HUES6 (cell line): ENCODE measurements at regions not wholly inside any gene's neighbourhood (a gene's known extent, or its start where the extent isn't known, plus 50 kb on each side); places are given as distances from the start of the nearest gene placed in this dataset.

Source experiments
- H3K27ac ChIP-seq: 2 replicates; pipeline ENCODE4 v1.7.0; 2013; ENCODE audit warnings: low read depth, mild to moderate bottlenecking, low read length, inconsistent platforms
- H3K27me3 ChIP-seq: 2 replicates; pipeline ENCODE4 v1.6.1; 2013; ENCODE audit warnings: low read length; ENCODE audit not compliant: control insufficient read depth, insufficient read depth
- H3K36me3 ChIP-seq: 2 replicates; pipeline ENCODE4 v1.6.1; 2013; ENCODE audit warnings: low read length; ENCODE audit not compliant: control insufficient read depth, insufficient read depth
- H3K4me1 ChIP-seq: 2 replicates; pipeline ENCODE4 v1.6.1; 2013; ENCODE audit warnings: low read length; ENCODE audit not compliant: control insufficient read depth, insufficient read depth
- H3K4me3 ChIP-seq: 2 replicates; pipeline ENCODE4 v1.5.1; 2013; ENCODE audit warnings: low read depth, low read length
- H3K9ac ChIP-seq: one replicate; pipeline ENCODE4 v1.6.1; 2013; ENCODE audit warnings: mild to moderate bottlenecking, low read length
- H3K9me3 ChIP-seq: 2 replicates; pipeline ENCODE4 v1.6.1; 2013; ENCODE audit warnings: low read depth, low read length; ENCODE audit not compliant: control insufficient read depth, insufficient read depth

DNA sequence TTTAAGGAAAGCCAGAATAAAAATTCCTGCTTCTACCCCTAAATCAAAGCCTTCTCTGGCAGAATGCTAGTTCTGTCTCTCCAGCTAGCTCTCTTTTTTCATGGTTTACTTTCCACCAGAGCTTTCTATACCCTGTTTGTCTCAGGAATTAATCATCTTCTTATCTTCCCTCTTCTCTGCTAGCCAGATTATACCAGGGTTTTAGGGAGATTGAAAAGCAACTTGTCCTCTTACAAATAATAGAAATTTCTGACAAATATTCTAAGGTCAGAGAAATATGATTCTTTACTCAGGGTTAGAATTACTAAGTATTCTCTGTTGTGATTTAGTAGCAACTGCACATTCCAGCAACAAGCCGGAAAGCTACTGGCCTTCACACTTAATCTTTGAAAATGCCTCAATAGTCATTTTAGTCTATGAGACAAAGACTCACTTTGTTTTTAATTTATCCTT, 166.4 kb downstream of the TANC2 start:
- Histone ChIP-seq H3K27me3 (no peaks in the 10 kb centered on the region), H3K27ac (no peak overlapping the region), H3K9ac (no peak overlapping the region), H3K9me3 (no peaks in the 10 kb centered on the region), H3K36me3 (no peaks in the 10 kb centered on the region), H3K4me1 (peaks cover 11% of the 10 kb centered on the region; the same call in 1 of the 2 replicates), H3K4me3 (no peak overlapping the region)

DNA sequence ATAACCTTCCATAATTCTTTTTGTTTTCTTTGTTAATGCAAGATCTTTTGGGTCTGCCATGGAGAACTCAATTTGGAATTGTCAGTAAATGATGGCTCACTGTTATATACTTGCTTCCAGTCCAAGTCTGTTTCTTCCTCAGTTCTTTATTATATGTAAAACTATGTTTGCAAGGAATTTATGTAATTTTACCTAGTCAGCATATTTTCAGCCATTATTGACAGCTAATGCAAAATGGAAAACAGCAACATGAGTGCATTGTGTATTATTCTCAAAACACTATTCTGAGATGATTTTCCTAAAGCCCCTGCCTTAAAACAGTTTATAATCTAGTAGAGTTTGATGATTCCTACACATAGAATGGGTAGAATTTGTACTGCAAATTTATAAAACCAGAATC, 167.5 kb downstream of the TANC2 start:
- Histone ChIP-seq H3K4me1 (peaks cover 19% of the 10 kb centered on the region; the same call in 1 of the 2 replicates), H3K4me3 (no peak overlapping the region), H3K9me3 (no peaks in the 10 kb centered on the region)

DNA sequence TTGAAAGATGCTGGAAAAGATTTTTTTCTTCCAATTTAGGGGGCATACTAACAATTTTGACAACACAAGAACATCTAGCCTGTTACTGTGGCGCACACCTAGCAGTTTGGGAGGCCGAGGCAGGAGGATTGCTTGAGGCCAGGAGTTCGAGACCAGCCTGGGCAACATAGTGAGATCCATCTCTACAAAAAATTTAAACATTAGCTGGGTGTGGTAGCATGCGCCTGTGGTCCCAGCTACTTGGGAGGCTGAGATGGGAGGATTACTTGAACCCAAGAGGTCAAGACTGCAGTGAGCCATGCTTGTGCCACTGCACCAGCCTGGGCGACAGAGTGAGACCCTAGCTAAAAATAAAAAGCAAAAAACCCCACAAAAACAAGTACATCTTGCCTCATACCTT, 168.8 kb downstream of the TANC2 start:
- no peaks in the 10 kb centered on the region for H3K9me3 ChIP-seq
- H3K4me3 ChIP-seq: no peak overlapping the region
- no peaks in the 10 kb centered on the region for H3K36me3 ChIP-seq
- H3K4me1 ChIP-seq: peaks cover 20% of the 10 kb centered on the region; the same call in 1 of the 2 replicates
- H3K27ac ChIP-seq: no peak overlapping the region
- H3K27me3 ChIP-seq: no peaks in the 10 kb centered on the region
- H3K9ac ChIP-seq: no peak overlapping the region

More for the DNA sequence above, 167.5 kb downstream of the TANC2 start:
- Histone ChIP-seq H3K27ac (no peak overlapping the region), H3K27me3 (no peaks in the 10 kb centered on the region), H3K36me3 (no peaks in the 10 kb centered on the region), H3K9ac (no peak overlapping the region)

DNA sequence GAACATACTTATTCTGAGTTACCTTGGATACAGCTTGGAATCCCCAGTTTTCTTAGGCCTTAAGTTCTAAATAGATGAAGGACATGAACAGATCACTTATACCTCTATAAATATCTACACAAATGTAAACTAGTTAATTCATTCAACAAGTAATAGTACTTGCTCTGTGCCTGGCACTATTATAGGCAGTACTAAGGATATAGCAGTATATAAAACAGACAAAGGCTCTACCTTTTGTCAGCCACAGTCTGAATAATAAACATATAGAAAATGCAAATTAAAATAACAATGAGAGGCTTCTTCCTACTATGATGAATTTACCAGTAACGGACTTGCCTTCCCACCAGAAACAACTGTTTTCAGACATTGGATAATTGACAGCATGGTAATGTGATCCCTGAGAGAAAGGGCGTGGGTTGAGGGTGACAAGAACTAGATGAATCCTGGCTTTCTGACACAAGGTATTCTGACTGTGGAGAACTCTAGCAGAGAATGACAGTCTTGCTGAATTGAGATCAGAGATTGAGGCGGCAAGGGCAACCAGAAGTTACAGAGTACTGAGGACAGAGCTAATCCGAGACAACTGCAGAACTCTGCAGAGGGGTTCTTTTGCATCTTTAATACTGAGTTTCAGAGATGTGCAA, 170.5 kb downstream of the TANC2 start:
- no peak overlapping the region for H3K9ac ChIP-seq
- peaks cover 20% of the 10 kb centered on the region; the same call in 1 of the 2 replicates for H3K4me1 ChIP-seq
- no peaks in the 10 kb centered on the region for H3K9me3 ChIP-seq
- no peaks in the 10 kb centered on the region for H3K27me3 ChIP-seq
- no peak overlapping the region for H3K4me3 ChIP-seq
- H3K36me3 ChIP-seq: no peaks in the 10 kb centered on the region
- H3K27ac ChIP-seq: no peak overlapping the region

DNA sequence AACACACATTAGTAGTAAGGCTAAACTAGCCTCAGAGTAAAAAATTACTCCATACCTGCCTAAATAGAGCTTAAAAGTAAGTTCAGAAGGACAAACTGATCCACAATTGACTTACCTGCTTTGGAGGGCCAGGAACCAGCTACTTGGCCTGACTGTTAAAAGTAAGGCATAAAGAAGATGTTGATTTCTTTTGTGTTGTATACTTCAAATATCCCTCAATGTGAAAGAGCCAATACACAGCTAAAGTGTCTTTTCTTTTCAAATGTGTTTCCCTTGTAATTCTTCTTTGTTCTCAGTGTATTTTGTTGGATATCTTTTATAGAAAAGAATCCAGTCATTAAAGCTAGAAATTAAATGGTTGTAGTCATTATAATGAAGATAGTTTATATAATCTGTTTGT, 171.1 kb downstream of the TANC2 start:
- Histone ChIP-seq H3K9me3 (no peaks in the 10 kb centered on the region), H3K27me3 (no peaks in the 10 kb centered on the region), H3K4me1 (peaks cover 20% of the 10 kb centered on the region; the same call in 1 of the 2 replicates), H3K4me3 (no peak overlapping the region), H3K36me3 (no peaks in the 10 kb centered on the region), H3K9ac (no peak overlapping the region), H3K27ac (no peak overlapping the region)

DNA sequence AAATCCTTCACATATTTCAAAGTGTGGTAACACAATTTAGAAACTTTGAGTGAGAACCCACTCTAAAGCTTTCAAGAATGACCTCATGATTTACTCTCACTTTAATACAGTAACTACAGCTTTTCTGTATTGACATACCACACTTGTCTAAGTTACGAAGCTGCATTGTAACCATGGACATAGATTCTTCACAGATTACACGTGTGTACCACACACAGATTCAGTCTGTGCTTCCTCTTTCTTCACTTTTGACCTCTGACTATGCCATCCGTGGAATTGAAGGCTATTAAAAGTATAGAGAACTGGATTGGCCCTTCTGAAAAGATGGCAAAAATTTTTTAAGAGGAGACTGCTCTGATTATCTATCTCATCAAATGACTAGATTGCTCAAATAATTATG, 172.7 kb downstream of the TANC2 start:
- H3K36me3 ChIP-seq: no peaks in the 10 kb centered on the region
- H3K9ac ChIP-seq: no peak overlapping the region
- H3K27ac ChIP-seq: no peak overlapping the region
- no peaks in the 10 kb centered on the region for H3K9me3 ChIP-seq
- no peaks in the 10 kb centered on the region for H3K27me3 ChIP-seq
- H3K4me1 ChIP-seq: peaks cover 20% of the 10 kb centered on the region; the same call in 1 of the 2 replicates
- H3K4me3 ChIP-seq: no peak overlapping the region

DNA sequence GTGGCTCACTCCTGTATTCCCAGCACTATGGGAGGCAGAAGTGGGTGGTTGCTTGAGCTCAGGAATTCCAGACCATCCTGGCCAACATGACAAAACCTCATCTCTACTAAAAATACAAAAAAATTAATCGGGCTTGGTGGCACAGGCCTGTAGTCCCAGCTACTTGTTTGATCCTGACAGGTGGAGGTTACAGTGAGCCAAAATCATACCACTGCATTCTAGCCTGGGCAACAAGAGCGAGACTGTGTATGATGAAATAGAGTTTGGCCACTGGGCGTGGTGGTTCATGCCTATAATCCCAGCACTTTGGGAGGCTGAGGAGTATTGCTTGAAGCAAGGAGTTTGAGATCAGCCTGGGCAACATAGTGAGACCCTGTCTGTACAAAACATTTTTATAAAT, 173.3 kb downstream of the TANC2 start:
- H3K4me3 ChIP-seq: no peak overlapping the region
- no peaks in the 10 kb centered on the region for H3K9me3 ChIP-seq
- H3K27ac ChIP-seq: no peak overlapping the region
- no peak overlapping the region for H3K9ac ChIP-seq
- H3K36me3 ChIP-seq: no peaks in the 10 kb centered on the region
- peaks cover 20% of the 10 kb centered on the region; the same call in 1 of the 2 replicates for H3K4me1 ChIP-seq
- H3K27me3 ChIP-seq: no peaks in the 10 kb centered on the region

DNA sequence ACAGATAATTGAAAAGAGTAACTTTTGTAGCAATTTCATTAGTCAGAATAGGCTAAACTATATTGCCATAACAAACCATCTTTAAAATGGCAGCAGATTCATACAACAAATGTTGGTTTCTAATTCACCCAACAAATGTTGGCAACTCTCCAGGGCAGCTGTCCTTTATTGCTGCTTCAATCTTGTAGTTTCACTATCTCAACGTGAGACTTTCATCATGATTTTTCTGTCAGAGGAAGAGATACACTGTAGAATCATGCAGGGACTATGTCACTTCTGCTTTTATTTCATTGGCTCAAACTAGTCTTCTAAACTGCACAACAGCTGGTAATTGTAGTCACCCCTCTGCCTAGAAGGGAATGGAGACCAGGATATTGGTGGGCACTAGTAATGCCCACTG, 174.2 kb downstream of the TANC2 start:
- no peaks in the 10 kb centered on the region for H3K9me3 ChIP-seq
- no peak overlapping the region for H3K27ac ChIP-seq
- H3K4me1 ChIP-seq: peaks cover 20% of the 10 kb centered on the region; the same call in 1 of the 2 replicates
- H3K4me3 ChIP-seq: no peak overlapping the region
- no peaks in the 10 kb centered on the region for H3K36me3 ChIP-seq
- H3K27me3 ChIP-seq: no peaks in the 10 kb centered on the region
- H3K9ac ChIP-seq: no peak overlapping the region

DNA sequence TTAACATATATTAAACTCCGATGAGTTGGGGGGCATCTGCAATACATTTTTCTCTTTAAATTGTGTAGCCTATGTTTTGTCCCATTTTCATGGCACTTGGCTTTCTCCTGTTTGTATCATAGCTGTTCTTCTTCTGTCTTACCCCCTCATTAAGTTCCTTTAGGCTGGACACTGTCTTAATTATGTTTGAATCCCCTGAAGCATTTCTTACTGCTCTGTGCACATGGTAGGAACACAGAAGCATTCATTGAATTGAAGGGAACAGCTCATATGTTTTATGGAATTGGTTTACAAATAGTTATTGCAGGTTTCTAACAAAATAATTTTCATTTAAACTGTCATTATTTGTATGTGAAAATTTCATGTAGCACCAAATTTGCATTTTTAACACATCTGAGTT, 176.8 kb downstream of the TANC2 start:
- Histone ChIP-seq H3K27me3 (no peaks in the 10 kb centered on the region), H3K4me3 (no peak overlapping the region), H3K9ac (no peak overlapping the region), H3K4me1 (peaks cover 7% of the 10 kb centered on the region; the same call in 1 of the 2 replicates), H3K27ac (no peak overlapping the region), H3K36me3 (no peaks in the 10 kb centered on the region), H3K9me3 (no peaks in the 10 kb centered on the region)

DNA sequence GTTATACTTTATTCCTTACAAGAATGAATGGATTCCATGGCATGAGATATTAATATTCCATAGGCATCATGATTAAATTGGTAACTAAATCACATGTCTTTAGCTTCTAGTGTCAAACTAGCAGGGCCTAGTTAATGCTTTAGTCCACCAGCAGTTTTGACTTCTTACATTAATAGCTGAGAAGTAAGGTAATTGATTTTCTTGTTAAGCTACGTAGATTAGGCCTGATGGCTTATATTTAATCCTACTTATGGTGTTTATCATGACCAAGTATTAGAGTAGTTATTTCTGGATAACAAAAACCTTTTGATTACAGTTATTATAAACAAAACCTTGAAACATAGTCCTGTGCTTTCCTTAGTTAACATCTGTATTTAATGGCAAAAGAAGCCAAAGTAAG, 184.5 kb downstream of the TANC2 start:
- Histone ChIP-seq H3K4me3 (no peak overlapping the region), H3K36me3 (no peaks in the 10 kb centered on the region), H3K9ac (no peak overlapping the region), H3K4me1 (peaks cover 31% of the 10 kb centered on the region), H3K27me3 (no peaks in the 10 kb centered on the region), H3K9me3 (no peaks in the 10 kb centered on the region), H3K27ac (no peak overlapping the region)

DNA sequence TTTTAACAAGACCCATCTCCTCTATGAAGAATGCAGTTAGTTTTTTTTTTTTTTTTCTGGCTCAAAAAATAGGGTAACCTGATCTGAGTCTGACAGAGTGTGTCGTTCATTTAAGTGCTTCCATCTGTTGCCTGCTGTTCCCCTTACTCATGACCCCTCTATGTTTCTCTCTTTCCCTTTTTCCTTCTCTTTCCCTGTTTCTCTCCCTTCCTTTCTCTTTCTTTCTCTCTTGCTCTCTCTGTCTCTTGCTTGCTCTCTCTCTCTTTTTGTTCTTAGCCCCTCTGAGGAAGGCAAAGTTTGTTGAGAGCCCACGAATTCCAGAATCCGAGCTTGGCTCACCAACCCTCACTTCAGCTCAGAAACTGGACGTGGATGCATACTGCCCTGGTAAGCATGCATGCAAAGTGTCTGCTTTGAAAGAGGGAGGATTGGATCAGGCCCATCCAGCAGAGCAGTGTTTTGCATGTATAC, 185.0 kb downstream of the TANC2 start:
- Histone ChIP-seq H3K36me3 (no peaks in the 10 kb centered on the region), H3K4me1 (peaks cover 31% of the 10 kb centered on the region), H3K27me3 (no peaks in the 10 kb centered on the region), H3K27ac (no peak overlapping the region), H3K9ac (no peak overlapping the region), H3K9me3 (no peaks in the 10 kb centered on the region), H3K4me3 (0 out of 2 replicates have a peak overlapping the region, but pooled peaks have one; percentile 22)
